ENCODE measurements at regions not wholly inside any gene's neighbourhood (a gene's known extent, or its start where the extent isn't known, plus 50 kb on each side); places are given as distances from the start of the nearest gene placed in this dataset.
A peak's percentile ranks its signal among the peaks of the same experiment; 100 is the strongest.

- H3K27me3 ChIP-seq (ENCODE audit: insufficient read depth, low read length): no peaks in the 10 kb centered on the region
- intact Hi-C loops (cut with micrococcal nuclease): no loop called here
- no peaks in the 10 kb centered on the region for H3K79me2 ChIP-seq (ENCODE audit: insufficient read depth, low read length)
- no peak overlapping the region for H2AFZ ChIP-seq (ENCODE audit: low read depth, low read length, poor library complexity, severe bottlenecking)
- TF ChIP-seq RAD21 (IDR thresholded peaks at IDR 0.05; ENCODE audit: low read depth): no peak
- H3K9me3 ChIP-seq (ENCODE audit: control insufficient read depth in 1 of 2, insufficient read depth in 1 of 2, low read depth in 1 of 2, low read length in 2 of 2): no peaks in the 10 kb centered on the region
- H3K4me3 ChIP-seq (replicated peaks in 1 of 2; ENCODE audit: low read depth in 1 of 2, low read length in 2 of 2): no peak overlapping the region
- ChIA-PET RAD21 (ENCODE audit: low non-redundant PET in 1 of 2, low total read pairs in 2 of 2, uncharacterized antibody in 2 of 2, unreplicated experiment in 2 of 2) (no interaction called here), POLR2A (no interaction called here), CTCF (no interaction called here)
- no TSS peak for BruUV-seq (replicated peaks)
- no peak overlapping the region for H3K9ac ChIP-seq (ENCODE audit: low read length)
- ATAC-seq (no peak), DNase-seq (ENCODE audit: low read depth, low spot score) (no peak)
- H3K27ac ChIP-seq (ENCODE audit: low read depth, low read length): no peak overlapping the region
- no peaks in the 10 kb centered on the region for H4K20me1 ChIP-seq (ENCODE audit: insufficient read depth)
- H3K4me2 ChIP-seq (ENCODE audit: low read length): no peak overlapping the region
- H3K4me1 ChIP-seq (ENCODE audit: control insufficient read depth in 1 of 2, insufficient read depth in 2 of 2, low read length in 2 of 2): no peaks in the 10 kb centered on the region
- no peaks in the 10 kb centered on the region for H3K9me2 ChIP-seq (ENCODE audit: insufficient read depth)
- H3K36me3 ChIP-seq (ENCODE audit: control insufficient read depth in 1 of 2, insufficient read depth in 2 of 2, low read length in 2 of 2): no peaks in the 10 kb centered on the region
Measured at GRCh38 chr14:45434221-45434620, 181.2 kb upstream of the MIS18BP1 start.

GRCh38 chr14:45426685-45427282 lies 173.8 kb upstream of the MIS18BP1 start:
- POLR2A ChIA-PET: no interaction called here
- H3K79me2 ChIP-seq (ENCODE audit: insufficient read depth, low read length): no peaks in the 10 kb centered on the region
- TF ChIP-seq SP1 (IDR thresholded peaks at IDR 0.05; ENCODE audit: low read depth): no peak
- no peak for TF ChIP-seq ELF1 (IDR thresholded peaks at IDR 0.05; ENCODE audit: borderline replicate concordance, low read depth)
- TF ChIP-seq YY1 (IDR thresholded peaks at IDR 0.05; ENCODE audit: extremely low read depth, insufficient replicate concordance, low read depth, low read length): no peak
- TF ChIP-seq EGR1 (IDR thresholded peaks at IDR 0.05; ENCODE audit: low read depth): no peak
- no peak for TF ChIP-seq SIN3A (IDR thresholded peaks at IDR 0.05; ENCODE audit: low read depth)
- TF ChIP-seq CTCF (IDR thresholded peaks at IDR 0.05 in 2 of 3, conservative IDR thresholded peaks at IDR 0.05 in 1 of 3; ENCODE audit: borderline replicate concordance in 1 of 3, insufficient read depth in 1 of 3, low read depth in 2 of 3, low read length in 2 of 3): peak; percentile 42 to 73 (median 54); a peak in 5 of 6 replicates
- TF ChIP-seq SRF (IDR thresholded peaks at IDR 0.05; ENCODE audit: low read depth): no peak
- TF ChIP-seq ZBTB33 (IDR thresholded peaks at IDR 0.05; ENCODE audit: extremely low read depth, insufficient replicate concordance, low read length): no peak
- TF ChIP-seq EZH2 (IDR thresholded peaks at IDR 0.05): no peak
- no peak for TF ChIP-seq EZH2phosphoT487 (IDR thresholded peaks at IDR 0.05; ENCODE audit: borderline replicate concordance)
- TF ChIP-seq TCF7L2 (IDR thresholded peaks at IDR 0.05; ENCODE audit: borderline replicate concordance, extremely low read depth, insufficient read depth, insufficient read length): no peak
- TF ChIP-seq RAD21 (IDR thresholded peaks at IDR 0.05; ENCODE audit: low read depth): peak; percentile 64
- TF ChIP-seq MAX (IDR thresholded peaks at IDR 0.05): no peak

More at GRCh38 chr14:45426685-45427282, 173.8 kb upstream of the MIS18BP1 start:
- H3K4me2 ChIP-seq (ENCODE audit: low read length): no peak overlapping the region
- H2AFZ ChIP-seq (ENCODE audit: low read depth, low read length, poor library complexity, severe bottlenecking): no peak overlapping the region
- BruUV-seq (replicated peaks): no TSS peak
- CTCF ChIA-PET: interaction anchor here (1.0 kb wide), 1 partner anchor 530 kb away, joined by 3 read pairs; no protein-coding TSS in a partner anchor
- no peaks in the 10 kb centered on the region for H3K36me3 ChIP-seq (ENCODE audit: control insufficient read depth in 1 of 2, insufficient read depth in 2 of 2, low read length in 2 of 2)
- no peak overlapping the region for H3K27ac ChIP-seq (ENCODE audit: low read depth, low read length)
- H3K27me3 ChIP-seq (ENCODE audit: insufficient read depth, low read length): no peaks in the 10 kb centered on the region
- peak; percentile 78 for ATAC-seq
- H4K20me1 ChIP-seq (ENCODE audit: insufficient read depth): no peaks in the 10 kb centered on the region
- no peaks in the 10 kb centered on the region for H3K4me1 ChIP-seq (ENCODE audit: control insufficient read depth in 1 of 2, insufficient read depth in 2 of 2, low read length in 2 of 2)
- peak; percentile 62 for DNase-seq (ENCODE audit: low read depth, low spot score)
- no peak overlapping the region for H3K4me3 ChIP-seq (replicated peaks in 1 of 2; ENCODE audit: low read depth in 1 of 2, low read length in 2 of 2)
- no peaks in the 10 kb centered on the region for H3K9me2 ChIP-seq (ENCODE audit: insufficient read depth)
- no peaks in the 10 kb centered on the region for H3K9me3 ChIP-seq (ENCODE audit: control insufficient read depth in 1 of 2, insufficient read depth in 1 of 2, low read depth in 1 of 2, low read length in 2 of 2)
- RAD21 ChIA-PET (ENCODE audit: low non-redundant PET in 1 of 2, low total read pairs in 2 of 2, uncharacterized antibody in 2 of 2, unreplicated experiment in 2 of 2): interaction anchor here in 1 of 2 experiments (1.2 kb wide), 1 partner anchor 101 kb away, joined by 3 read pairs; no protein-coding TSS in a partner anchor
- no peak overlapping the region for H3K9ac ChIP-seq (ENCODE audit: low read length)
- intact Hi-C loops (cut with micrococcal nuclease): loop anchor here (1.0 to 10.0 kb wide), 2 partner anchors 101 to 918 kb away; no protein-coding TSS in a partner anchor
